ENCODE measurements at regions not wholly inside any gene's neighbourhood (a gene's known extent, or its start where the extent isn't known, plus 50 kb on each side); places are given as distances from the start of the nearest gene placed in this dataset.

DNA sequence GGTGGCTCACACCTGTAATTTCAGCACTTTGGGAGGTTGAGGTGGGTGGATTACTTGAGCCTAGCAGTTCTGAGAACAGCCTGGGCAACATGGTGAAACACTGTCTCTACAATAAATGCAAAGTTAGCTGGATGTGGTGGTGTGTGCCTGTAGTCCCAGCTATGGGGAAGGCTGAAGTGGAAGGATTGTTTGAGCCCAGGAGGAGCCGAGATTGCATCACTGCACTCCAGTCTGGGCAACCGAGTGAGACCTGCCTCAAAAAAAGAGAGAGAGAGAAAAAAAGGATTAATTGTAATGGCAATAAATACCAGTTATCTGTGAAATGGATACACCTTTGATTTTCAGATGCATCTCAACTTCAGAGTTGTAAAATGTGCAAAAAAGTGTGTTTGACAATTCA, 58.8 kb downstream of the SPRY1 start:
- DNase-seq (ENCODE audit: low read depth in 3 of 3): no peak

DNA sequence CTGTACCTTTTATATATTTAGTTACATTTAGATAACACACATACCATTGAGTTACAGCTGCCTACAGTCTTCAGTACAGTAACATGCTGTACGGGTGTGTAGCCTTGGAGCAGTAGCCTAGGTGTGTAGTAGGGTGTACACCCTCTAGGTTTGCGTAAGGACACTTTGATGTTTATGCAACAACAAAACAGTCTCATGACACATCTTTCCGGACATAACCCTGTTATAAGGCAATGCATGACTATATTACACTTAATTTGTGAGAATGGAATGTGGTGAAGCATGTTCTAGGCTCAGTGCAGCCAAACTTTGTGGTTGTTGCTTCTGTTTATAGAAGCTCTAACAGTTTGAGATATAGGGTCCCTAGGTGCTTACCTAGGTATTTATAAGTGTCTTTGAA, 65.4 kb downstream of the SPRY1 start:
- no peak for DNase-seq (ENCODE audit: low read depth in 3 of 3)

- DNase-seq (ENCODE audit: low read depth in 3 of 3): no peak
Observed at GRCh38 chr4:123463869-123464268, 67.3 kb downstream of the SPRY1 start.

- no peak for DNase-seq (ENCODE audit: low read depth in 3 of 3)
Observed at GRCh38 chr4:123465416-123465815, 68.8 kb downstream of the SPRY1 start.

GRCh38 chr4:123466080-123466785, 69.6 kb downstream of the SPRY1 start:
- no peak for DNase-seq (ENCODE audit: low read depth in 3 of 3)

DNA sequence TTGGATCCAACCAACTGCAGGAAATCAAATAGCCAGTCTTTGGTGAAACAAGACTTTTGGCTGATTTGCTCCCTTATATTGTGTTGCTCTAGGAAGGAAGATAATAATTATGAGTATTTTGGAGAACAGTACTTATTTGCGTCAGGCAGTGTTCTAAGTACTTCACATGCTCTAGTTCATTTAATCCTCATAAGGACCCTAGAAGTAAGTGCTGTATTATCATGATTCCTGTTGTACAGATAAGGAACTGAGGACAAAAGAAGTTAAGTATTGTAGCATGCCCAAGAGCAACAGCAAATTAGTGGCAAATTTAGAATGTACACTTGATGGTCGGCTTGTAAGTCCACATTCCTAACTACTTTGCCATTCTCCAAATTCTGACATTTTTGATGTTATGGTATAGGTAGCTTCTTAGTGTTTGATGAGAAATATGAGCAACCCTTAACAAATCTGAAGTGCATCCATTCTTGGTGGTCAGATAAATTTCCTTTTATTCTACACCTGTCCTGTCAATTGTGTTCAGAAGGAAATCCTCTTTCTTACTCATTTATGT, 72.0 kb downstream of the SPRY1 start:
- DNase-seq (ENCODE audit: low read depth in 3 of 3): no peak

- no peak for DNase-seq (ENCODE audit: low read depth in 3 of 3)
Observed at GRCh38 chr4:123469245-123469644, 72.7 kb downstream of the SPRY1 start.

DNA sequence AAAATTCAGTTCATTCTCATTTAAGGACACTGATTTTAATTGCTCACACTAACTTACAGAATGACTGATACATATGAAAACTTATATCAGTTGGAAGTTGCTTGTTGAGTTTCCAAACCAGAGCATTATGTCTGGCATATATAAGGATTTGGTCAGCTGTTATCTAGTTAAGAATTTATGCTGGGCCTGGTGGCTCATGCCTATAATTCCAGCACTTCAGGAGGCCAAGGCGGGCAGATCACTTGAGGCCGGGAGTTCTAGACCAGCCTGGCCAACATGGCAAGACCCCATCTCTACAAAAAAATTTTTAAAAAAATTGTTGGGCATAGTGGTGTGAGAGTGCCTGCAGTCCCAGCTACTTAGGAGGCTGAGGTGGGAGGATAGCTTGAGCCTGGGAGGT, 73.1 kb downstream of the SPRY1 start:
- DNase-seq (ENCODE audit: low read depth in 3 of 3): no peak

GRCh38 chr4:123470640-123471039, 74.0 kb downstream of the SPRY1 start:
- DNase-seq (ENCODE audit: low read depth in 3 of 3): no peak

DNA sequence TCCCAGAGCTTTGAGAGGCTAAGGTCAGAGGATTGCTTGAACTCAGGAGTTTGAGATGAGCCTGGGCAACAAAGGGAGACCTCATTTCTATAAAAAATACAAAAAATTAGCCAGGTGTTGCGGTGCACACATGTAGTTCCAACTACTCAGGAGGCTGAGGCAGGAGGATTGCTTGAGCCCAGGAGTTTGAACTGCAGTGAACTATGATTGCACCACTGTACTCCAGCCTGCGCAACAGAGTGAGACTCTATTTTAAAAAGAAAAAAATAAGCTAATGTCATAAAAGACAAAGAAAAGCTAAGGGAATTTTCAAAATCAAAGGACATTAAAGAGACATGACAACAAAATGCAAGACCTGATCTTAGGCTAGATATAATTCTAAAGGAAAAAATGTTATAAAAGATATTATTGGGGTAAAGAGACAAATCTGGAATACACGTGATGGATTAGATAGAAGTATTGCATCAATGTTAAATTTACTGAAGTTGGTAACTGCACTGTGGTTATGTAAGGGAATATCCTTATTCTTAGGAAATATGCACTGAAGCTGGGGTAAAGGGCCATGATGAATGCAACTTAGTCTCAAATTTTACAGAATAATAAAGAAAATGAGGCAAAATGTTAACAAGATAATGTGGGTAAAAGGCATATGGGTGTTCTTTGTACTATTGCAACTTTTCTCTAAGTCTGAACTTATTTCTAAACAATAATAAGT, 75.2 kb downstream of the SPRY1 start:
- no peak for DNase-seq (ENCODE audit: low read depth in 3 of 3)

- no peak for DNase-seq (ENCODE audit: low read depth in 3 of 3)
Observed at GRCh38 chr4:123474817-123475216, 78.2 kb downstream of the SPRY1 start.

- no peak for DNase-seq (ENCODE audit: low read depth in 3 of 3)
Observed at GRCh38 chr4:123476089-123476488, 79.5 kb downstream of the SPRY1 start.

GRCh38 chr4:123477711-123478209, 81.2 kb downstream of the SPRY1 start:
- peak in 1 of 3 experiments; percentile 33 for DNase-seq (ENCODE audit: low read depth in 3 of 3)

DNA sequence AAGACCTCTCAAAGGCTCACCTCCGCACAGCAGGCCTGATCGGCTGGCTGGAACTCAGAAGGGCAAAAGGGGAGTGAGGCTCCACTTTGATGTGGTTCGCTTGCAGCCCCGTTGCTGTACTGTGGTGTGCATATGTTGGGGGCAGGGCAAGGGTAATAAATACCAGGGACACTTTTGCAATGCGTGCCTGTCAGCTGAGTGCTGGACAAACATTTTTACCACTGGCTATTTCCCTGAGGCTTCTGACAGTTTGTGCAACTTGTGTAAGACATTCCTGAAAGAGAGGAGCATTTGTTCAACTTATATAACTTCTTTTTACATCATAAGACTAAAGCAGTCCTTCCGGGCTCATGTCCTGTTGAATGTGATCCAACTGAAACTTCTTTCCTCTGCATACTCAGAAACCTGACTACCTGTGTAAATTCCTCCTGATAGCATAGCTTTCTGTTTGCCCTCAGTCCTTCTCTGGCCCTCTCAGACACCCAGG, 82.3 kb downstream of the SPRY1 start:
- no peak for DNase-seq (ENCODE audit: low read depth in 3 of 3)

DNA sequence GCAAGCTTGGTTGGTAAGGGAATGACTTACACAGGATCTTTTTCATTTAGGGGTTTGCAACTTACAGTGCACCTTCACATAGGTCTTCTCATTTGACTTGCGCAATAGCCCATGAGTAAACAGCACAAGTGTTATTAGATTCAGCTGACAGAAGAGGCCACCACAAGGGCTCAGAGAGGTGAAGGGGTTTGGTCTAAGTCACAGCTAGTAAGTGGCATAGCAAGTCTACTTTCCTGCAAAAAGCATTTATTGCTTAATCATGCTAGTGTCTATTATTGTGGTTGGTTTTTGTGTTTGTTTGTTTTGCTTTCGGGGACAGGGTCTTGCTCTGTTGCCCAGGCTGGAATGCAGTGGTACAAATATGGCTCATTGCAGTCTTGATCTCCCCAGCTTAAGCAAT, 83.3 kb downstream of the SPRY1 start:
- DNase-seq (ENCODE audit: low read depth in 3 of 3): no peak

- DNase-seq (ENCODE audit: low read depth in 3 of 3): no peak
Observed at GRCh38 chr4:123480706-123481418, 84.3 kb downstream of the SPRY1 start.

DNA sequence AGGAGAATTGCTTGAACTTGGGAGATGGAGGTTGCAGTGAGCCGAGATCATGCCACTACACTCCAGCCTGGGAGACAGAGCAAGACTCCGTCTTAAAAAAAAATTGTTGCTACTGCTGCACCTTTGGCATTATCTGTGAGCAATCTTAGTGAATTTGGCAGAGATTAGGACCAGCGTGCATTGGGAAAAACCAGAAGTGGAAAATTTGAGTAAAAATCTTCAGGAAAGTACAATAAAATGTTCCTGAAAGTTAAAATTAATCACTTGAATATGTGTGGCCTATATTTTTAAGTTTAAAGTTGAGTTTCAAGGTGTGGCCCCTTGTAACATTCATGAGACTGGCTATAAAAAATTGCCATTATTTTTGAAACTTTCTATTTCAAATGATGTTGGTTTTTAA, 85.1 kb downstream of the SPRY1 start:
- no peak for DNase-seq (ENCODE audit: low read depth in 3 of 3)

GRCh38 chr4:123484291-123484926, 87.8 kb downstream of the SPRY1 start:
- no peak for DNase-seq (ENCODE audit: low read depth in 3 of 3)

DNA sequence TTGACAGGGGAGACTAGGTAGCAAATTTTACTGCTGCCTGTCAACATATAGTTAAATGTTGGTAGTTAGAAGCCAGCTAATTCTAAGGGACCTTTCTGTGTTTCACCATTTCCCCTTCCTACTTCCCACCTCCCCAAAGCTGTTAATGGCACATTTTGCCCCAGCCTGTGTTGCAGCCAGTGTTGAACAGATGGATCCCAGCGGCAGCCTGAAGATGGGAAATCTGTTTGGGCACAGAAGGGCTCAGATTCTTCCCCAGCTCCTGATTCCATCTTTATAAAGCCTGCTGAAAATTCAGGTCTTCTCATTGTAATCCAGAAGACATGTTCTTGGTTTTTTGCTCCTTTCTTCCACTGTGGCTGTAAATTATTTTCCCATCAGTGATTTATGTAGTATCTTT, 89.0 kb downstream of the SPRY1 start:
- DNase-seq (ENCODE audit: low read depth in 3 of 3): no peak

DNA sequence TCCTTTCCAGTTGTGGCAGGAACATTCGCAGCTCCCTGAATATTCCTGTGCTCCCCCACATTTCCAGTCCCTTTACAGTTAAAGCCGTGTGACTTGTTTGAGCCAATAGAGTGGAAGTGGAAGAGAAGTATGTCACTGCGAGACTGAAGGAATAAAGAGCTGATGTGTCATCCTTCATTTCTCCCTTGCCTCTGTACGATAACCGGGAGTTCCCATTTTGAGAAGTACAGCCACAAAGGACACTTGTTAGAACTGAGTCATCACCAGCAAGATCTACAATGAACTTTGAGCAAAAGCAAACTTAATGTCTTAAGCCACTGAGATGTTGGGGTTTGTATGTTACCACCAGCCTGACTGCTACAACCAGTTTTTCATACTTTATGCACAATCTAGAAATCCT, 92.3 kb downstream of the SPRY1 start:
- DNase-seq (ENCODE audit: low read depth in 3 of 3): no peak

DNA sequence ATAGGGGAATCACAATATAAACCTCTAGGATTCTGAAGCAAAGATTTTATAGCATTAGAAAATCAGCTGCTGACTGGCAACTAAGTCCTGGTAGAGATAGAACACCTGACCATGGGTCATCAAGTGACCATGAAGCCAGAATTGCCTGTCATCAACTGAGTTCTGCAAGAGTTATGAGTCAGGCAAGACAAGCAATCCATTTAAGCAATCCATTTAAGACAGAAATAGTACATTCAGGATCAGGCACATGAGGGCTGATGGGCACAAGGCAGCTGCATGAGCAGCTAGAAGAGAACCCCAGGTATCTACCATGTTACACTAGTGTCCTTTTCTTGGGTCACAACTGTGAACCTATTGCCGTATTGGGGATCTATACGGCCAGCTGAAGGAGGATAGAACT, 98.9 kb downstream of the SPRY1 start:
- DNase-seq (ENCODE audit: low read depth in 3 of 3): no peak

GRCh38 chr4:123496421-123496820, 99.8 kb downstream of the SPRY1 start:
- DNase-seq (ENCODE audit: low read depth in 3 of 3): no peak

Data from stimulated activated CD4-positive, alpha-beta T cell treated with anti-CD3 and anti-CD28 coated beads, TNF-alpha, amount 100 ng/mL, for 24 hours (primary cell).